ENCODE measurements at regions not wholly inside any gene's neighbourhood (a gene's known extent, or its start where the extent isn't known, plus 50 kb on each side); places are given as distances from the start of the nearest gene placed in this dataset.

DNA sequence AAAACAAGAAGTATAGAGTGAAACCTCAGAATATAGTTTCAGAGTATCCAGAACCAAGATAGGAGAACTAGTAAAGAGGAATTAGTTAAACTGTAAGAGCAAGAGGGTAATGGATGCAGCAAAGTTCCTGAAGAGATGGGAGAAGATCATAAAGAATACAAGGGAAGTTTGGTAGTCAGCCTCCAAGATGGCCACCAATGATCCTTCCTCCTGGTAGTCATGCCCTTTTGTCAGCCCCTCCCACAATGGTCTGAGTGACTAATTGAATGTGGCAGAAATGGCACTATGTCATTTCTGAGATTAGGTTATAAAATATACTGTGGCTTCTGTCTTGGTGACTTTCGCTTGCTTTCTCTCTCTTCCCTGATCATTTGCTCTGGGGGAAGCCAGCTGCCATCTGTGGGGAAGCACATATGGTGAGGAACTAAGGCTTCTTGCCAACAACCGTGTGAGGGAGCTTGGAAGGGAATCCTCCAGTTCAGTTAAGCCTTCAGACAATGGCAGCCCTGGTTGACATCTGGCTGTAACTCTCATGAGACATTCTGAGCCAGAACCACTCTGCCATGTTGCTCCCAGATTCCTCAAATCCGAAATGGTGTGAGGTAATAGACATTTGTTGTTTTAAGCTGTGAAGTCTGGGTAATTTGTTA is 55.3 kb upstream of the AMN1 start:
- no peak overlapping the region for H3K27ac Mint-ChIP-seq
- ChIA-PET CTCF (no interaction called here), POLR2A (interaction anchor here (0.6 to 0.7 kb wide), 2 partner anchors 18 to 20 kb away, joined by 4 to 6 read pairs; no protein-coding TSS in a partner anchor)
- no peak overlapping the region for H3K4me3 Mint-ChIP-seq
- intact Hi-C loops (cut with micrococcal nuclease), result loop anchor here (2.0 kb wide), 1 partner anchor 15 kb away; no protein-coding TSS in a partner anchor
- ATAC-seq (ENCODE audit: low read depth) (no peak), DNase-seq (no peak)
- H3K27me3 Mint-ChIP-seq, result no peaks in the 10 kb centered on the region
- H3K4me1 Mint-ChIP-seq, result peaks cover 14% of the 10 kb centered on the region
- TF ChIP-seq, protein P1, sequence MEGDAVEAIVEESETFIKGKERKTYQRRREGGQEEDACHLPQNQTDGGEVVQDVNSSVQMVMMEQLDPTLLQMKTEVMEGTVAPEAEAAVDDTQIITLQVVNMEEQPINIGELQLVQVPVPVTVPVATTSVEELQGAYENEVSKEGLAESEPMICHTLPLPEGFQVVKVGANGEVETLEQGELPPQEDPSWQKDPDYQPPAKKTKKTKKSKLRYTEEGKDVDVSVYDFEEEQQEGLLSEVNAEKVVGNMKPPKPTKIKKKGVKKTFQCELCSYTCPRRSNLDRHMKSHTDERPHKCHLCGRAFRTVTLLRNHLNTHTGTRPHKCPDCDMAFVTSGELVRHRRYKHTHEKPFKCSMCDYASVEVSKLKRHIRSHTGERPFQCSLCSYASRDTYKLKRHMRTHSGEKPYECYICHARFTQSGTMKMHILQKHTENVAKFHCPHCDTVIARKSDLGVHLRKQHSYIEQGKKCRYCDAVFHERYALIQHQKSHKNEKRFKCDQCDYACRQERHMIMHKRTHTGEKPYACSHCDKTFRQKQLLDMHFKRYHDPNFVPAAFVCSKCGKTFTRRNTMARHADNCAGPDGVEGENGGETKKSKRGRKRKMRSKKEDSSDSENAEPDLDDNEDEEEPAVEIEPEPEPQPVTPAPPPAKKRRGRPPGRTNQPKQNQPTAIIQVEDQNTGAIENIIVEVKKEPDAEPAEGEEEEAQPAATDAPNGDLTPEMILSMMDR (IDR thresholded peaks at IDR 0.05), result no peak
- H3K36me3 Mint-ChIP-seq (ENCODE audit: low read depth), result peaks cover 4% of the 10 kb centered on the region
- H3K9me3 Mint-ChIP-seq, result peaks cover 6% of the 10 kb centered on the region

DNA sequence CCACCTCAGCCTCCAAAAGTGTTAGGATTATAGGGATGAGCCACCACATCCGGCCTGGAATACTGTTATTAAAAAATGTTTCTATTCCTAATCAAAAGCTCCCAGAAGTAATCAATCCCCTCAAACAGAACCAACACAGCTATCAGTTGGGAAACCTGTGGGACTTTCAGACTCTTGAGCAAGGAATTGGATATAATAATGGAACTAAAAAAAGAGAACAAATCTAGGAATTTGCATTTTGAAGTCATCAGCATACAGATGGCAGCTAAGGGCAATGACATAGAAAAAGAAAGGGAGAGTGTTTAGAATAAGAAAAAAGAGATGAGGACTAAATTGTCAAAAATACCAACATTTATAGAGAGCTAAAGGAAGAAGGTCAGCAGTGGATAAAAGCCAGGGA is 54.7 kb upstream of the AMN1 start:
- no peak for ATAC-seq (ENCODE audit: low read depth)
- POLR2A ChIA-PET, result interaction anchor here (0.6 to 1.2 kb wide), 2 partner anchors 19 to 54 kb away, joined by 3 to 4 read pairs; partner anchors contain the start of gene AMN1
- Mint-ChIP-seq H3K4me3 (no peak overlapping the region), H3K27me3 (no peaks in the 10 kb centered on the region), H3K36me3 (ENCODE audit: low read depth) (peaks cover 4% of the 10 kb centered on the region), H3K9me3 (peaks cover 6% of the 10 kb centered on the region), H3K4me1 (peaks cover 20% of the 10 kb centered on the region), H3K27ac (no peak overlapping the region)
- intact Hi-C loops (cut with micrococcal nuclease), result no loop called here
- CTCF ChIA-PET, result no interaction called here
- DNase-seq, result no peak
- TF ChIP-seq, protein P1 (IDR thresholded peaks at IDR 0.05), result no peak

DNA sequence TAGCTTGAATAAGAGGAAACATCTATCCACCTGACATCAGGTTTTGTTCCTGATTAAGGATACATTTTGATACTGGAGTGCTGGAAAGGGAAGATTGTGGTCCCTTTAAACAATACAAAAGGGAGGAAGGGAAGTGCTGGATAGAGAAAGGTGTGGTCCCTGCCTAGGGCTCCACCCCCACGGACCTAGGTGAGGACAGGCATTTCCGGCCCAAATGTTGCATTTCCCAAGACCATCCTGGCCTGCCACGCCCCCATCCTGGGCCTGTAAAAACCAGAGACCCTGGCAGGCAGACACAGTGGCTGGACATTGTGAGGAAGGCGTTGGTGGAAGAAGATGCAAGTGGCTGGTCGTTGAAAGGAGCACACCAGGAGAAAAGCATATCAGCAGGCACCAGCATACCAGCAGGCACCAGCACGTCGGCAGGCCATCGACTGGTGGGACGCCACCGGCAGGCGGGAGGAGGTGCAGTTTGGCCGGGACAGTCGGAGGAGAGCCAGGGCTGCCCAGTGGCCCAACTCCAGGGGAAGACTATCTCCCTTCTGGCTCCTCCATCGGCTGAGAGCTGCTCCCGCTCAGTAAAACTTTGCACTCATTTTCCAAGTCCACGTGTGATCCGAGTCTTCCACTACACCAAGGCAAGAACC is 53.2 kb upstream of the AMN1 start:
- ChIA-PET POLR2A (no interaction called here), CTCF (no interaction called here)
- TF ChIP-seq, protein P1 (IDR thresholded peaks at IDR 0.05), result no peak
- no peaks in the 10 kb centered on the region for H3K27me3 Mint-ChIP-seq
- H3K4me3 Mint-ChIP-seq, result no peak overlapping the region
- H3K27ac Mint-ChIP-seq, result no peak overlapping the region
- intact Hi-C loops (cut with micrococcal nuclease), result no loop called here
- H3K36me3 Mint-ChIP-seq (ENCODE audit: low read depth), result peaks cover 4% of the 10 kb centered on the region
- H3K9me3 Mint-ChIP-seq, result peaks cover 6% of the 10 kb centered on the region
- ATAC-seq (ENCODE audit: low read depth) (no peak), DNase-seq (no peak)
- peaks cover 21% of the 10 kb centered on the region for H3K4me1 Mint-ChIP-seq

DNA sequence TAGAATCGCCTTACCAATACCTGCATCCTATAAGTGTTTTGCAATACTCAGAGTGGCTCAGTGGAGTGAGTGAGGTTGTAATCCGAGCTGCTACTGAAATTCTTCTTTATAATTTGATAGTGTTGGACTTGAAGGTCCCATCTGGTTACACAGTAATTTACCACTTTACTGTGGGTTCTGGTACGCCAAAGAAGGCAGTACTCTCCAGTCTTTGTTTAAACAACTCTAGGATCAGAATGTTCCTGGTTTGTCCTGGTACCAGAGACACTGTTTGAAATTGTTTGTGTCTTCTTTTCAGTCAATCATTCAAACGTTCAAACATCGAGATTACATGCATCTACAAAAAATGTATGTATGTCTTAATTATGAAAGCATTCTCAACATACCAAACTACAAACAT is 51.3 kb upstream of the AMN1 start:
- CTCF ChIA-PET, result no interaction called here
- intact Hi-C loops (cut with micrococcal nuclease), result no loop called here
- POLR2A ChIA-PET, result interaction anchor here (0.5 to 1.5 kb wide), 2 partner anchors 9 to 36 kb away, joined by 3 to 4 read pairs; no protein-coding TSS in a partner anchor
- Mint-ChIP-seq H3K27me3 (no peaks in the 10 kb centered on the region), H3K4me1 (peaks cover 13% of the 10 kb centered on the region), H3K4me3 (no peak overlapping the region), H3K9me3 (peaks cover 4% of the 10 kb centered on the region), H3K27ac (no peak overlapping the region), H3K36me3 (ENCODE audit: low read depth) (peaks cover 4% of the 10 kb centered on the region)
- TF ChIP-seq, protein P1 (IDR thresholded peaks at IDR 0.05), result no peak
- DNase-seq, result no peak
- ATAC-seq (ENCODE audit: low read depth), result no peak

DNA sequence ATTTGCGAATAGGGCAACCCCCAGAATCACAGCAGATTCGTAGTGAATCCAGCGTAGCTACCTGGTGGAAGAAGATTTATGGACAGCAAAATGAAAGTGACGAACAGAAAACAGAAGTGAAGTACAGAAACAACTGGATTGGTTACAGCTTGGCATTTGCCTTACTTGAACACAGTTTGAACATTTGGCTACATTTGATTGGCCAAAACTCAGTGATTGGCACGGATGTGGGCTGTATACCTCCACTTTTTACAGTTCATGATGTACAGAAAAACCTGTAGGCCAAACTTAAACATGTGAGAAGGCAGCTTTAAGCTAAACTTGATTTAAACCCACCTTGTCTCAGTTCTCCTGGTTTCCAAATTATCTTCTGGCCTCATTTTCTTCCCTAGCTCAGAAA is 49.9 kb upstream of the AMN1 start:
- peak; percentile 25 for ATAC-seq (ENCODE audit: low read depth)
- Mint-ChIP-seq H3K27ac (peak overlapping the region; percentile 66), H3K9me3 (peaks cover under 1% of the 10 kb centered on the region), H3K27me3 (no peaks in the 10 kb centered on the region), H3K4me1 (peaks cover 19% of the 10 kb centered on the region), H3K36me3 (ENCODE audit: low read depth) (peaks cover under 1% of the 10 kb centered on the region), H3K4me3 (peak overlapping the region; percentile 15)
- DNase-seq, result no peak
- CTCF ChIA-PET, result interaction anchor here (1.0 kb wide), 1 partner anchor 11 kb away, joined by 3 read pairs; no protein-coding TSS in a partner anchor
- TF ChIP-seq, protein P1 (IDR thresholded peaks at IDR 0.05), result no peak
- POLR2A ChIA-PET, result interaction anchor here (0.6 to 2.1 kb wide), 8 partner anchors 9 to 171 kb away, joined by 3 to 8 read pairs (median 4); partner anchors contain the start of gene AMN1
- intact Hi-C loops (cut with micrococcal nuclease), result loop anchor here (2.0 kb wide), 1 partner anchor 18 kb away; no protein-coding TSS in a partner anchor
